Loucy (cell line): ENCODE measurements at regions not wholly inside any gene's neighbourhood (a gene's known extent, or its start where the extent isn't known, plus 50 kb on each side); places are given as distances from the start of the nearest gene placed in this dataset.

Experiments used
- H2AFZ ChIP-seq: fragments of 200-600 bp; sonication (generic); 2 replicates; pipeline ENCODE4 v1.6.0; 2016; ENCODE audit warnings: antibody characterized with exemption, mild to moderate bottlenecking, low read length, moderate library complexity
- H3F3A ChIP-seq: fragments of 200-600 bp; 2 replicates; pipeline ENCODE4 v1.6.0; 2016; ENCODE audit warnings: antibody characterized with exemption, low read depth, mild to moderate bottlenecking
- H3K27me3 ChIP-seq: fragments of 200-600 bp; sonication (generic); 2 replicates; pipeline ENCODE4 v1.6.1; 2014; ENCODE audit warnings: low read length, mild to moderate bottlenecking; ENCODE audit not compliant: insufficient read depth, poor library complexity, severe bottlenecking
- H3K36me3 ChIP-seq: fragments of 200-600 bp; sonication (generic); 2 replicates; pipeline ENCODE4 v1.6.1; 2016; ENCODE audit warnings: low read length; ENCODE audit not compliant: insufficient read depth
- H3K4me1 ChIP-seq: fragments of 200-600 bp; sonication (generic); 2 replicates; pipeline ENCODE4 v1.5.1; 2014; ENCODE audit warnings: low read length, mild to moderate bottlenecking; ENCODE audit not compliant: insufficient read depth, poor library complexity, severe bottlenecking
- H3K4me2 ChIP-seq: fragments of 200-600 bp; sonication (generic); 2 replicates; pipeline ENCODE4 v1.6.0; 2014; ENCODE audit warnings: antibody characterized with exemption, low read length, low read depth, mild to moderate bottlenecking; ENCODE audit not compliant: poor library complexity, severe bottlenecking
- H3K4me3 ChIP-seq: fragments of 200-600 bp; sonication (generic); 2 replicates; pipeline ENCODE4 v1.5.1; 2014; ENCODE audit warnings: low read length, mild to moderate bottlenecking, mixed read lengths; ENCODE audit not compliant: poor library complexity, severe bottlenecking
- H3K79me2 ChIP-seq: fragments of 200-600 bp; sonication (generic); 2 replicates; pipeline ENCODE4 v1.6.1; 2014; ENCODE audit warnings: low read length; ENCODE audit not compliant: insufficient read depth
- H3K9ac ChIP-seq: fragments of 200-600 bp; sonication (generic); 2 replicates; pipeline ENCODE4 v1.6.0; 2014; ENCODE audit warnings: mild to moderate bottlenecking, low read depth, low read length, moderate library complexity; ENCODE audit not compliant: poor library complexity, severe bottlenecking
- H3K9me2 ChIP-seq: fragments of 200-600 bp; sonication (generic); replicated peaks from 2 replicates; pipeline ENCODE4 v1.6.1; 2016; ENCODE audit warnings: low read depth, low read length, mixed read lengths
- H3K9me3 ChIP-seq: fragments of 200-600 bp; sonication (generic); 2 replicates; pipeline ENCODE4 v1.6.1; 2014; ENCODE audit warnings: mild to moderate bottlenecking, antibody characterized with exemption, low read length, low read depth; ENCODE audit not compliant: insufficient read depth
- H4K20me1 ChIP-seq: fragments of 200-600 bp; sonication (generic); 2 replicates; pipeline ENCODE4 v1.6.0; 2014; ENCODE audit warnings: antibody characterized with exemption, low read length, mild to moderate bottlenecking; ENCODE audit not compliant: insufficient read depth, poor library complexity, severe bottlenecking
- EZH2phosphoT487 ChIP-seq: fragments of 200-600 bp; IDR thresholded peaks from 2 replicates; pipeline ENCODE4 v1.6.1; 2018; ENCODE audit warnings: antibody characterized with exemption, mild to moderate bottlenecking, moderate library complexity, borderline replicate concordance
- TF ChIP-seq, protein P1 (sequence below): fragments of 200-600 bp; sonication (generic); conservative IDR thresholded peaks from 2 replicates; pipeline ENCODE4 v1.5.1; 2014; ENCODE audit warnings: mild to moderate bottlenecking, antibody characterized with exemption, low read length

DNA sequence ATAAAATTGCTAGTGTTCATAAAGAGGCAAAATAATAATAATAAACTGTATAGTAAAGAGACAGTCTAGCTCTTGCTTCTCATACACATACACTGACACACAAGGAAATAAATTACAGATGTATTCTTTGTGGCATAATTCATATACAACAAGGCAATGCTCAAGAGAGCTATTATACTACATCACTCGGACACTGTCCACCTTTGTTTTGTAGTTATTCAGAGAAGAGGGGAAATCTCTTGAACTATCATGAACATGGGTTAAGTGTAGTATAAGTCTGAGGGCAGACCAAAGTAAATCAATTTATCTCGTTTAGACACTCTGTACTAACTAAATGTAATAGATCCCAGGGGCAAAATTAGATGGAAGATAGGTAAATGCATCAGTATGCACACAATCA is 72.7 kb upstream of the PHIP start:
- no peak overlapping the region for H3K9ac ChIP-seq
- H4K20me1 ChIP-seq, result no peaks in the 10 kb centered on the region
- H3F3A ChIP-seq, result no peaks in the 10 kb centered on the region
- H3K36me3 ChIP-seq, result no peaks in the 10 kb centered on the region
- no peaks in the 10 kb centered on the region for H3K27me3 ChIP-seq
- no peaks in the 10 kb centered on the region for H3K9me2 ChIP-seq
- H3K4me3 ChIP-seq, result no peak overlapping the region
- no peaks in the 10 kb centered on the region for H3K79me2 ChIP-seq
- TF ChIP-seq, protein P1, sequence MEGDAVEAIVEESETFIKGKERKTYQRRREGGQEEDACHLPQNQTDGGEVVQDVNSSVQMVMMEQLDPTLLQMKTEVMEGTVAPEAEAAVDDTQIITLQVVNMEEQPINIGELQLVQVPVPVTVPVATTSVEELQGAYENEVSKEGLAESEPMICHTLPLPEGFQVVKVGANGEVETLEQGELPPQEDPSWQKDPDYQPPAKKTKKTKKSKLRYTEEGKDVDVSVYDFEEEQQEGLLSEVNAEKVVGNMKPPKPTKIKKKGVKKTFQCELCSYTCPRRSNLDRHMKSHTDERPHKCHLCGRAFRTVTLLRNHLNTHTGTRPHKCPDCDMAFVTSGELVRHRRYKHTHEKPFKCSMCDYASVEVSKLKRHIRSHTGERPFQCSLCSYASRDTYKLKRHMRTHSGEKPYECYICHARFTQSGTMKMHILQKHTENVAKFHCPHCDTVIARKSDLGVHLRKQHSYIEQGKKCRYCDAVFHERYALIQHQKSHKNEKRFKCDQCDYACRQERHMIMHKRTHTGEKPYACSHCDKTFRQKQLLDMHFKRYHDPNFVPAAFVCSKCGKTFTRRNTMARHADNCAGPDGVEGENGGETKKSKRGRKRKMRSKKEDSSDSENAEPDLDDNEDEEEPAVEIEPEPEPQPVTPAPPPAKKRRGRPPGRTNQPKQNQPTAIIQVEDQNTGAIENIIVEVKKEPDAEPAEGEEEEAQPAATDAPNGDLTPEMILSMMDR, result no peak
- TF ChIP-seq EZH2phosphoT487, result no peak
- no peak overlapping the region for H2AFZ ChIP-seq
- H3K4me1 ChIP-seq, result no peaks in the 10 kb centered on the region
- no peaks in the 10 kb centered on the region for H3K9me3 ChIP-seq
- H3K4me2 ChIP-seq, result no peak overlapping the region

DNA sequence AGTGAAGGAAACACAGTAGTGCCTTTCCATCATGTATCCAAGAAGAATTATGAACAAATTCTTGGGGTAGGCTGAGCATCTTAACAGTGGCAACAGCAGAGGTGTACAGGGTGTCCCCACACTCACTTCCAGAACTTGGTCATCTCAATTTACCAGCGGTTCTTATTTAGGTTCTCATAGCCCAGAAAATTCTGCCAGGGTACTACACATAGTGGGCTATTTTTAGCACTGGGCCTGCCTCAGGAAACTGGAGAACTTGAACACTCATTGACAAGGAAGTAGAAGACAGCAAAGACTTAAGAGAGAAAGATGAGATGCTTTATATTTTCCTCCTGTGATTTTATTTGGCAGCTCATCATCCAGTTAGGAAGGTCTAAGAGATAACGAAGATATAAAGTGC is 71.8 kb upstream of the PHIP start:
- H3K9ac ChIP-seq, result no peak overlapping the region
- TF ChIP-seq EZH2phosphoT487, result no peak
- TF ChIP-seq, protein P1, result no peak
- H3K9me2 ChIP-seq, result no peaks in the 10 kb centered on the region
- no peaks in the 10 kb centered on the region for H3K36me3 ChIP-seq
- H3K4me2 ChIP-seq, result no peak overlapping the region
- no peaks in the 10 kb centered on the region for H3K79me2 ChIP-seq
- H3K4me3 ChIP-seq, result no peak overlapping the region
- H3K27me3 ChIP-seq, result no peaks in the 10 kb centered on the region
- H3K9me3 ChIP-seq, result no peaks in the 10 kb centered on the region
- no peaks in the 10 kb centered on the region for H4K20me1 ChIP-seq
- 0 out of 2 replicates have a peak overlapping the region, but pooled peaks have one; percentile 45 for H2AFZ ChIP-seq
- H3F3A ChIP-seq, result no peaks in the 10 kb centered on the region
- no peaks in the 10 kb centered on the region for H3K4me1 ChIP-seq

DNA sequence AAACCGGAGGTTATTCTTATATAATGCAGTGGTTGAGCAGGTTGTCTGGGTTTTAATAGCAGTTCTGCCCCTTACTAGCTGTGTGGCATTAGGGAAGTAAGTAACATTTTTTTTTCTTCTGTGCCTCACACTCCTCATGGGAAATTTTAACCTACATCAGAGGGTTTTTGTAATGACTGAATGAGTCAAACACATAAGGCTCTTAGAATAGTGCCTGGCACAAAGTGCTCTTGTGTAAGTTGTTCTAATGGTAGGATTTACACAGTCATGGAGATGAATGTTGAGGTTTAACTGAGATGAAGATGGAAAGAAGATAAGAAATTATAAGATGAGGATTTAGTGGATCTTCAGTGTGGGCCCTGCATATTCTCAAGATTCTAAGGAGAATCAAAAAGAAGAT is 68.4 kb upstream of the PHIP start:
- Histone ChIP-seq H3F3A (no peaks in the 10 kb centered on the region), H2AFZ (no peak overlapping the region; the same call in 1 of the 2 replicates), H3K9me2 (no peaks in the 10 kb centered on the region), H3K36me3 (no peaks in the 10 kb centered on the region), H4K20me1 (no peaks in the 10 kb centered on the region), H3K27me3 (no peaks in the 10 kb centered on the region), H3K4me2 (no peak overlapping the region), H3K4me3 (no peak overlapping the region), H3K9me3 (no peaks in the 10 kb centered on the region), H3K4me1 (no peaks in the 10 kb centered on the region), H3K79me2 (no peaks in the 10 kb centered on the region), H3K9ac (no peak overlapping the region)
- TF ChIP-seq EZH2phosphoT487, result no peak

DNA sequence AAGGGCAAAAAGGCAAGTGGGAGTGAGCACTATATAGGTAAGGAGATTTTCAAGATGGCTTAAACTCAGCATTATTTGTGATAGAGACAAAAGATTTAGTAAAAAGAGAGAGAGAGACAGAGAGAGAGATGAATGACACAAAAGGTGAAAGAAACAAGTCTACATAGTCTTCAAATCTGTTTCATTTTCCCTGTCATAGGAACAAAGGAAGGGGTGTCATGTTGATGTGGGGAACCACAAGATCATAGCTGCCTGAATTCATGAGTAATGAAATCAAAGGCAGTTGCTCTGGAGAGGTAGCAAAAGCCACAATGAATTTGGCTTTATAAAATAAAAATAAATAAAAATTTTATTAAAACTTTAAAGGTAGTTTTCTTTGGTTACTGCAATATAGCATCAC is 67.2 kb upstream of the PHIP start:
- TF ChIP-seq, protein P1, result no peak
- TF ChIP-seq EZH2phosphoT487, result no peak
- Histone ChIP-seq H2AFZ (no peak overlapping the region), H3K36me3 (no peaks in the 10 kb centered on the region), H3K4me3 (no peak overlapping the region), H3F3A (no peaks in the 10 kb centered on the region), H3K27me3 (no peaks in the 10 kb centered on the region), H3K4me1 (no peaks in the 10 kb centered on the region), H3K9me2 (no peaks in the 10 kb centered on the region), H4K20me1 (no peaks in the 10 kb centered on the region), H3K9ac (no peak overlapping the region), H3K79me2 (no peaks in the 10 kb centered on the region), H3K4me2 (no peak overlapping the region), H3K9me3 (no peaks in the 10 kb centered on the region)
